Activated naive CD4-positive, alpha-beta T cell treated with anti-CD3 and anti-CD28 coated beads, Interleukin-2, amount 10 ng/mL, durations not matched to agents 7 days and 5 days (primary cell): ENCODE measurements at regions not wholly inside any gene's neighbourhood (a gene's known extent, or its start where the extent isn't known, plus 50 kb on each side); places are given as distances from the start of the nearest gene placed in this dataset.

ENCODE experiments used
- CTCF ChIA-PET: fragments of 350-600 bp; sonication (Branson Sonifier 250); formaldehyde crosslinking; loops from one replicate; lab custom pipeline; 2021; ENCODE audit warnings: antibody characterized with exemption; lab: Charles Lee
- DNase-seq: peaks from one replicate; pipeline ENCODE4 v3.0.0-alpha.2; 2020
- H3K27ac Mint-ChIP-seq: one replicate; pipeline ENCODE4 v1.8.0; 2021; ENCODE audit warnings: mild to moderate bottlenecking, moderate library complexity, mixed read lengths
- H3K27me3 Mint-ChIP-seq: one replicate; pipeline ENCODE4 v1.8.0; 2021; ENCODE audit warnings: mild to moderate bottlenecking, mixed read lengths
- H3K36me3 Mint-ChIP-seq: one replicate; pipeline ENCODE4 v1.8.0; 2021; ENCODE audit warnings: mixed read lengths
- H3K4me1 Mint-ChIP-seq: one replicate; pipeline ENCODE4 v1.8.0; 2021; ENCODE audit warnings: mixed read lengths
- H3K4me3 Mint-ChIP-seq: one replicate; pipeline ENCODE4 v1.8.0; 2021; ENCODE audit warnings: mild to moderate bottlenecking, moderate library complexity, mixed read lengths
- H3K9me3 Mint-ChIP-seq: one replicate; pipeline ENCODE4 v1.8.0; 2021; ENCODE audit warnings: mixed read lengths

GRCh38 chr9:116051528-116051927 lies 102.1 kb upstream of the PAPPA start:
- CTCF ChIA-PET: no interaction called here
- Mint-ChIP-seq H3K4me1 (no peaks in the 10 kb centered on the region), H3K27ac (no peak overlapping the region)

GRCh38 chr9:116055536-116055935 lies 98.1 kb upstream of the PAPPA start:
- CTCF ChIA-PET: no interaction called here
- H3K27ac Mint-ChIP-seq: no peak overlapping the region

More at GRCh38 chr9:116051528-116051927, 102.1 kb upstream of the PAPPA start:
- H3K9me3 Mint-ChIP-seq: no peaks in the 10 kb centered on the region
- no peak for DNase-seq
- H3K36me3 Mint-ChIP-seq: no peaks in the 10 kb centered on the region
- H3K27me3 Mint-ChIP-seq: no peaks in the 10 kb centered on the region
- no peak overlapping the region for H3K4me3 Mint-ChIP-seq

GRCh38 chr9:116057371-116057770 lies 96.2 kb upstream of the PAPPA start:
- H3K27me3 Mint-ChIP-seq: no peaks in the 10 kb centered on the region
- CTCF ChIA-PET: no interaction called here
- H3K36me3 Mint-ChIP-seq: no peaks in the 10 kb centered on the region
- DNase-seq: no peak
- no peaks in the 10 kb centered on the region for H3K4me1 Mint-ChIP-seq
- H3K4me3 Mint-ChIP-seq: no peak overlapping the region
- H3K27ac Mint-ChIP-seq: no peak overlapping the region
- peaks cover 4% of the 10 kb centered on the region for H3K9me3 Mint-ChIP-seq

More at GRCh38 chr9:116055536-116055935, 98.1 kb upstream of the PAPPA start:
- DNase-seq: no peak
- no peaks in the 10 kb centered on the region for H3K4me1 Mint-ChIP-seq
- H3K9me3 Mint-ChIP-seq: peaks cover under 1% of the 10 kb centered on the region
- H3K4me3 Mint-ChIP-seq: no peak overlapping the region
- H3K36me3 Mint-ChIP-seq: no peaks in the 10 kb centered on the region
- no peaks in the 10 kb centered on the region for H3K27me3 Mint-ChIP-seq

- H3K9me3 Mint-ChIP-seq: peaks cover 4% of the 10 kb centered on the region
- H3K36me3 Mint-ChIP-seq: no peaks in the 10 kb centered on the region
- CTCF ChIA-PET: no interaction called here
- H3K27ac Mint-ChIP-seq: no peak overlapping the region
- DNase-seq: no peak
- no peak overlapping the region for H3K4me3 Mint-ChIP-seq
- H3K4me1 Mint-ChIP-seq: no peaks in the 10 kb centered on the region
- no peaks in the 10 kb centered on the region for H3K27me3 Mint-ChIP-seq
Measured at GRCh38 chr9:116058421-116058820, 95.2 kb upstream of the PAPPA start.

- CTCF ChIA-PET: no interaction called here
Measured at GRCh38 chr9:116059466-116059865, 94.1 kb upstream of the PAPPA start.

DNA sequence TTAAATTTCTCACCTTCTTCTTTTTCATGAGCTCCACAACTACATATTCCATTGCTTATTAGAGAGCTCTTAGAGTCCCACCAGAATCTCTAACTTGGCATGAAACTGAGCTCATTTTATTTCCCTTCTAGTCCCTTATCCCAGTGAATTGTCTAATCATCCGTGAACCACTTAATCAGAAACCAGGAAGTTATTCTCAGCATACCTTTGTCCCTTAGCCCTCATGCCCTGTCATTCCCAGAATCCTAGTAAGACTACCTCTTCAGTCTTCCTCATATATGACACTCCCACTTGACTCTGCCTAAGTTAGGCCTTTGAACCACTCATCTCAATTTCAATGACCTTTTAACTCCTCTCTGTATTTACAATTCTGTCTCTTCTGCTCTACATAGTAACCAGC lies 93.0 kb upstream of the PAPPA start:
- no peaks in the 10 kb centered on the region for H3K27me3 Mint-ChIP-seq
- no peak overlapping the region for H3K4me3 Mint-ChIP-seq
- no peaks in the 10 kb centered on the region for H3K4me1 Mint-ChIP-seq
- H3K9me3 Mint-ChIP-seq: peaks cover 4% of the 10 kb centered on the region
- H3K27ac Mint-ChIP-seq: no peak overlapping the region
- CTCF ChIA-PET: no interaction called here
- no peak for DNase-seq
- H3K36me3 Mint-ChIP-seq: no peaks in the 10 kb centered on the region

More at GRCh38 chr9:116059466-116059865, 94.1 kb upstream of the PAPPA start:
- Mint-ChIP-seq H3K4me1 (no peaks in the 10 kb centered on the region), H3K9me3 (peaks cover 4% of the 10 kb centered on the region), H3K27ac (no peak overlapping the region), H3K36me3 (no peaks in the 10 kb centered on the region), H3K4me3 (no peak overlapping the region), H3K27me3 (no peaks in the 10 kb centered on the region)
- no peak for DNase-seq

DNA sequence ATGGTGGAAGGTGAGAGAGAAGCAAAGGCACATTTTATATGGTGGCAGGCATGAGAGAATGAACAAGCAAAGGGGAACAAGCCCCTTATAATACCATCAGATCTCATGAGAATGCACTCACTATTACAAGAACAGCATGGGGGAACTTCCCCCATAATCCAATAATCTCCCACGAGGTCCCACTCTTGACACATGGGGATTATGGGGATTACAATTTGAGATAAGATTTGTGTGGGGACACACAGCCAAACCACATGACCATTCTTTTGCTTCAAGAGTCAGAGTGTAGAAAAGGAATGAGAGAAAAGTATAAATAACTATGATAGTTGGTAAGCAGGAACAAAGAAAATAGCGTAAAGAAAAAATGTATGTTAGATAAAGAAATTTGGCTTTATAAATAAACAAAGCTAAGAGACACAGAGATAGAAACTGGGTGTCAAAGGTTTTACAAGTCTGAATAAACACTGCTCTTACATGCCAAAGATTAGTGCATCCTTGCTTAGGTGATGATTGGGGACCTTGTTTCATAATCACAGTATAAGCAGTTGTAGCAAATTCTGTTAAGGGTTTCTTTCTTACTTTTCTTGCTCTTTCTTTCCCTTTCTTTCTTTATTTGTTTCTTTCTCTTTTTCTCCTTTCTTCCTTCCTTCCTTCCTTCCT lies 91.9 kb upstream of the PAPPA start:
- Mint-ChIP-seq H3K27me3 (no peaks in the 10 kb centered on the region), H3K36me3 (no peaks in the 10 kb centered on the region), H3K4me3 (no peak overlapping the region), H3K4me1 (no peaks in the 10 kb centered on the region), H3K27ac (no peak overlapping the region), H3K9me3 (peaks cover 4% of the 10 kb centered on the region)
- CTCF ChIA-PET: no interaction called here
- no peak for DNase-seq

DNA sequence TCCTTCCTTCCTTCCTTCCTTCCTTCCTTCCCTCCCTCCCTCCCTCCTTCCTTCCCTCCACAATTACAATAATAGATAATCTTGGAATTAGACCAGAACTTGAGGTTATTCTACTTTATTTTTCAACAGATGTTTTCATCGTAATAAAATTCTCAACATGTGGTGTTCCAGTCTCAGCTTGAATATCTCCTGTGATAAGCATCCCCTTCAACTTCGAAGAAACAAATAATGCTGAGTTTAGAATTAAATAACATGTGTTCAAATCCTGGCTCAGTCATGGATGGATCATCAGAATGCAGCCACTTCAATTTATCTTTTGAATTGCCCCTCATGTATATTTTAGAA lies 91.4 kb upstream of the PAPPA start:
- CTCF ChIA-PET: no interaction called here
- H3K27me3 Mint-ChIP-seq: no peaks in the 10 kb centered on the region
- H3K4me3 Mint-ChIP-seq: no peak overlapping the region
- no peak for DNase-seq
- H3K27ac Mint-ChIP-seq: no peak overlapping the region
- peaks cover 4% of the 10 kb centered on the region for H3K9me3 Mint-ChIP-seq
- H3K36me3 Mint-ChIP-seq: no peaks in the 10 kb centered on the region
- no peaks in the 10 kb centered on the region for H3K4me1 Mint-ChIP-seq

DNA sequence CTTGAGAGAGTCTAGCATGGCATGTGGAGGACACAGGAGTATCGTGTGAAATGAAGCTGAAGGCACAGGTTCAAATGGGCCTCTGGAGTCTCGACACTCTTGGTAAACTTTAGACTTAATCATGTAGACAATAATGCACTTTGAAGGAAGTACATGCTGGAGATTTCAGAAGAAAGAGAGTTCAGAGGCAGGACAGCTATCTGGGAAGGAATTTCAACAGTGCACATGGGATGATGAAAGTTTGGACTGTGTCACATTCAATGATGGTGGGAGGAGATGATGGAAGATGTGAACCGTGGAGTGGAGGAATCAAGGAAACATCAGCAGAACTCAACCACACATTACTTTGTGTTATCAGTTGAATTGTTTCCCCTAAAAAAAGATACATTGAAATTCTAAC lies 88.6 kb upstream of the PAPPA start:
- H3K4me3 Mint-ChIP-seq: no peak overlapping the region
- no peak for DNase-seq
- no peak overlapping the region for H3K27ac Mint-ChIP-seq
- no peaks in the 10 kb centered on the region for H3K36me3 Mint-ChIP-seq
- H3K4me1 Mint-ChIP-seq: no peaks in the 10 kb centered on the region
- no peaks in the 10 kb centered on the region for H3K27me3 Mint-ChIP-seq
- H3K9me3 Mint-ChIP-seq: peaks cover 4% of the 10 kb centered on the region
- CTCF ChIA-PET: no interaction called here

DNA sequence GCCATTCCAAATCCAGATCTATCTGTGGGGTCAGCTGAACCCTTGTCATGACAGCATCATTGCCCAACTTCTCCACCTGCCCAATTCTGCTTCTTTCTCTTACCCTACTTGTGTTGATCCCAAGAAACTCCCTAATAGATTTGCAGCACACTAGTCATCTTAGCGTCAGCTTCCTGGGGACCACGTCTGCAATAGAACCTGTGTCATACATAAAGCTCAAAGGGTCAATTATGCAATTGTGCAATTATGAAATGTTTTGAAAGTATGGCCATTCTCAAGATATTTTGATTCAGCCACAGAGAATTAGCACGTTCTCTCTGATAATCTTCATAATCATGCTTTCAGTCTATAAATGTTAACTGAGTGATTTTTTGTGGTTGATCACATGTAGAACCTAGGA lies 87.4 kb upstream of the PAPPA start:
- Mint-ChIP-seq H3K4me1 (no peaks in the 10 kb centered on the region), H3K4me3 (no peak overlapping the region), H3K27ac (no peak overlapping the region), H3K27me3 (no peaks in the 10 kb centered on the region), H3K9me3 (no peaks in the 10 kb centered on the region), H3K36me3 (no peaks in the 10 kb centered on the region)
- no peak for DNase-seq
- CTCF ChIA-PET: no interaction called here

DNA sequence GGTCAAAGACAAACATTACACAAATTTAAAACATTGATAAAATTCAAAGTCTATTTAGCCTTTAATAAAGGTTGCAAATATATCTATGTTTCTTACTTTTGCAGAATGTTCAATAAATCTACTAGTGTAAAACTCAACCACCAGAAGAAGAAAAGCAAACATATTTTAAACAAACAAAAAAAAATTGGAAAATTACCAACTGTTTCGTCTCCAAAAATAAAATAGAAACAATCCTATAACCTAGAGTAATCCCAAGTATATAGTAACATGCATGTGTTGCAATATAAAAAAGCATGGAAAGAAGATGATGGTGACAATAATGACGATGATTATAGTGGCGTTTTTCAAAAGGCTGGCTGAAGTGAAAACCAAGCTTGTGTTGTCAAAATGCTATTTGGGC lies 86.0 kb upstream of the PAPPA start:
- Mint-ChIP-seq H3K36me3 (no peaks in the 10 kb centered on the region), H3K4me3 (no peak overlapping the region), H3K9me3 (no peaks in the 10 kb centered on the region), H3K4me1 (no peaks in the 10 kb centered on the region), H3K27ac (no peak overlapping the region), H3K27me3 (no peaks in the 10 kb centered on the region)
- CTCF ChIA-PET: interaction anchor here (0.6 kb wide), 1 partner anchor 367 kb away, joined by 3 read pairs; no protein-coding TSS in a partner anchor
- DNase-seq: no peak

GRCh38 chr9:116070256-116070914 lies 83.2 kb upstream of the PAPPA start:
- H3K4me3 Mint-ChIP-seq: no peak overlapping the region
- H3K36me3 Mint-ChIP-seq: no peaks in the 10 kb centered on the region
- no peaks in the 10 kb centered on the region for H3K27me3 Mint-ChIP-seq
- peaks cover 2% of the 10 kb centered on the region for H3K9me3 Mint-ChIP-seq
- H3K27ac Mint-ChIP-seq: no peak overlapping the region
- H3K4me1 Mint-ChIP-seq: no peaks in the 10 kb centered on the region
- CTCF ChIA-PET: no interaction called here
- no peak for DNase-seq

DNA sequence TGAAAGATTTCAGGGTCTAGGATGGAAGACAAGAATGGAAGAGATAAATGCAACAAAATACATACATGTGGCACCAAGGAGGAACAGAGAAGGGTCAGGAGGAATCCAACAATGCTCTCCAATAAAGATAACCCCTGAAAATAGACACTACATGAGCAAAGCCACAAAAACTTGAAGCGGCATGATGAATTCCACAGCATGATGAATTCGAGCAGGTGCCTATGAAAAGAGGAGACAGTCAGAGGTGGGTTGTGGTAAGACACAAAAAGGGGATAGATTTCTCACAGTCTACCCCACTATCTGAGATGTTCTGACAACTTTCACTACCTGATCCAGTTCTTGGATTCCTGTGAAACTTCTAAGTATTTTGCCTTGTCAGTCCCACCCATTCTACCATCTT lies 81.5 kb upstream of the PAPPA start:
- no peaks in the 10 kb centered on the region for H3K4me1 Mint-ChIP-seq

DNA sequence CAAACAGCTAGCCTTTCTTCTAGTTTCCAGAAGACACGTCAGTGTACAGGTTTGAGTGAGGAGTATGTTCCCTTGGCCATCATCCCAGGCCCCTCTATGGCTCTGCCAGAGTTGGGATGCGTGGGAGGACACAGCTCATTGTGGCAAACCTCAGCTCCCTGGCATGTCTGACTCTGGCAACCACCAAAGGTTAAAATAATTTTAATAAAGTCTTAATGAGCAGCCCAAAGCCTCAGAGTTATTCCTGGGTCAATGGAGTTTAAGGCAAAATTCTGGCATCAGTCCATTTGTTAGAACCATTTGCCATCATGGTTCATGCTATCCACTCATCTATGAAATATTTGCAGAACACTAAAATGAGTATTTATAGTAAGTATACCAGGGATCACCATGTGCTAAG lies 79.8 kb upstream of the PAPPA start:
- Mint-ChIP-seq H3K36me3 (no peaks in the 10 kb centered on the region), H3K27me3 (no peaks in the 10 kb centered on the region), H3K4me3 (no peak overlapping the region), H3K27ac (no peak overlapping the region), H3K9me3 (peaks cover 2% of the 10 kb centered on the region), H3K4me1 (no peaks in the 10 kb centered on the region)
- DNase-seq: no peak
- CTCF ChIA-PET: no interaction called here

More for the DNA sequence above, 81.5 kb upstream of the PAPPA start:
- H3K36me3 Mint-ChIP-seq: no peaks in the 10 kb centered on the region
- H3K27me3 Mint-ChIP-seq: no peaks in the 10 kb centered on the region
- no peak for DNase-seq
- no peak overlapping the region for H3K4me3 Mint-ChIP-seq
- peaks cover 2% of the 10 kb centered on the region for H3K9me3 Mint-ChIP-seq
- H3K27ac Mint-ChIP-seq: no peak overlapping the region
- CTCF ChIA-PET: no interaction called here

- H3K9me3 Mint-ChIP-seq: peaks cover 2% of the 10 kb centered on the region
- H3K27me3 Mint-ChIP-seq: no peaks in the 10 kb centered on the region
- no peaks in the 10 kb centered on the region for H3K4me1 Mint-ChIP-seq
- CTCF ChIA-PET: no interaction called here
- no peaks in the 10 kb centered on the region for H3K36me3 Mint-ChIP-seq
- H3K27ac Mint-ChIP-seq: no peak overlapping the region
- H3K4me3 Mint-ChIP-seq: no peak overlapping the region
- DNase-seq: no peak
Measured at GRCh38 chr9:116074658-116075057, 78.9 kb upstream of the PAPPA start.
